Activated CD8-positive, alpha-beta memory T cell treated with anti-CD3 and anti-CD28 coated beads, Interleukin-2, amount 50 U/mL, for 4 hours (primary cell): ENCODE measurements at regions not wholly inside any gene's neighbourhood (a gene's known extent, or its start where the extent isn't known, plus 50 kb on each side); places are given as distances from the start of the nearest gene placed in this dataset.
"Not testable (repeated sequence)": the region's sequence is repeated elsewhere in the genome, so short reads cannot be mapped to it uniquely, and the experiment has no call there.

Experiments used
- DNase-seq: peaks from one replicate; pipeline ENCODE4 v3.0.0-alpha.2; 2020

- DNase-seq = no peak
These were observed 150.6 kb downstream of the MYCN start for GRCh38 chr2:16090650-16091575.

GRCh38 chr2:16089491-16089890, 149.1 kb downstream of the MYCN start:
- DNase-seq = not testable (repeated sequence)

GRCh38 chr2:16088802-16089112, 148.4 kb downstream of the MYCN start:
- DNase-seq = no peak

- DNase-seq = no peak
These were observed 147.9 kb downstream of the MYCN start for GRCh38 chr2:16088035-16088801.

- not testable (repeated sequence) for DNase-seq
These were observed 145.8 kb downstream of the MYCN start for GRCh38 chr2:16086136-16086535.

- no peak for DNase-seq
These were observed 144.7 kb downstream of the MYCN start for GRCh38 chr2:16085073-16085472.

GRCh38 chr2:16084274-16084673, 143.9 kb downstream of the MYCN start:
- DNase-seq = no peak

GRCh38 chr2:16082276-16082675, 141.9 kb downstream of the MYCN start:
- DNase-seq = no peak

- no peak for DNase-seq
These were observed 141.2 kb downstream of the MYCN start for GRCh38 chr2:16081316-16082200.

- DNase-seq = no peak
These were observed 140.2 kb downstream of the MYCN start for GRCh38 chr2:16080516-16080915.

GRCh38 chr2:16080071-16080470, 139.7 kb downstream of the MYCN start:
- DNase-seq = no peak

- DNase-seq = no peak
These were observed 139.3 kb downstream of the MYCN start for GRCh38 chr2:16079637-16080036.

GRCh38 chr2:16077601-16078000, 137.3 kb downstream of the MYCN start:
- no peak for DNase-seq

GRCh38 chr2:16076911-16077310, 136.6 kb downstream of the MYCN start:
- no peak for DNase-seq

GRCh38 chr2:16075045-16076012, 135.0 kb downstream of the MYCN start:
- DNase-seq = no peak

GRCh38 chr2:16073921-16074425, 133.6 kb downstream of the MYCN start:
- no peak for DNase-seq

- no peak for DNase-seq
These were observed 133.1 kb downstream of the MYCN start for GRCh38 chr2:16073471-16073870.

GRCh38 chr2:16072638-16073290, 132.4 kb downstream of the MYCN start:
- DNase-seq = no peak

GRCh38 chr2:16071865-16072637, 131.7 kb downstream of the MYCN start:
- no peak for DNase-seq
